CD4-positive, alpha-beta T cell treated with Interleukin-10 for 1 hour (primary cell): ENCODE measurements at regions not wholly inside any gene's neighbourhood (a gene's known extent, or its start where the extent isn't known, plus 50 kb on each side); places are given as distances from the start of the nearest gene placed in this dataset.

Experiments
- DNase-seq: peaks from one replicate; pipeline ENCODE4 v3.0.0-alpha.2; 2020

GRCh38 chr10:113293167-113293566 is 259.7 kb upstream of the HABP2 start:
- no peak for DNase-seq

- DNase-seq, result no peak
These were observed 258.0 kb upstream of the HABP2 start for GRCh38 chr10:113294868-113295267.

- no peak for DNase-seq
These were observed 255.6 kb upstream of the HABP2 start for GRCh38 chr10:113297226-113297625.

- DNase-seq, result no peak
These were observed 254.2 kb upstream of the HABP2 start for GRCh38 chr10:113298616-113299015.

GRCh38 chr10:113300201-113300600 is 252.7 kb upstream of the HABP2 start:
- DNase-seq, result no peak

- peak; percentile 7 for DNase-seq
These were observed 252.2 kb upstream of the HABP2 start for GRCh38 chr10:113300617-113301016.

- DNase-seq, result no peak
These were observed 251.4 kb upstream of the HABP2 start for GRCh38 chr10:113301342-113301984.

GRCh38 chr10:113302062-113302461 is 250.8 kb upstream of the HABP2 start:
- DNase-seq, result no peak

- DNase-seq, result no peak
These were observed 249.2 kb upstream of the HABP2 start for GRCh38 chr10:113303544-113304146.

- no peak for DNase-seq
These were observed 248.1 kb upstream of the HABP2 start for GRCh38 chr10:113304726-113305125.

GRCh38 chr10:113305871-113306270 is 247.0 kb upstream of the HABP2 start:
- DNase-seq, result no peak

GRCh38 chr10:113309791-113310190 is 243.1 kb upstream of the HABP2 start:
- no peak for DNase-seq

- DNase-seq, result no peak
These were observed 242.5 kb upstream of the HABP2 start for GRCh38 chr10:113310347-113310746.

- DNase-seq, result no peak
These were observed 239.7 kb upstream of the HABP2 start for GRCh38 chr10:113313048-113313602.

GRCh38 chr10:113313722-113314121 is 239.1 kb upstream of the HABP2 start:
- DNase-seq, result no peak

- no peak for DNase-seq
These were observed 236.3 kb upstream of the HABP2 start for GRCh38 chr10:113316506-113316905.

GRCh38 chr10:113317489-113317888 is 235.4 kb upstream of the HABP2 start:
- no peak for DNase-seq

GRCh38 chr10:113319479-113319878 is 233.4 kb upstream of the HABP2 start:
- DNase-seq, result no peak

- no peak for DNase-seq
These were observed 232.6 kb upstream of the HABP2 start for GRCh38 chr10:113320211-113320610.

GRCh38 chr10:113320987-113321386 is 231.9 kb upstream of the HABP2 start:
- DNase-seq, result peak; percentile 27

- peak; percentile 5 for DNase-seq
These were observed 230.0 kb upstream of the HABP2 start for GRCh38 chr10:113322843-113323242.

- DNase-seq, result no peak
These were observed 228.9 kb upstream of the HABP2 start for GRCh38 chr10:113323985-113324384.

- DNase-seq, result no peak
These were observed 226.4 kb upstream of the HABP2 start for GRCh38 chr10:113326160-113327111.
